Mesendoderm (in vitro differentiated cells): ENCODE measurements at regions not wholly inside any gene's neighbourhood (a gene's known extent, or its start where the extent isn't known, plus 50 kb on each side); places are given as distances from the start of the nearest gene placed in this dataset.
A peak's percentile ranks its signal among the peaks of the same experiment; 100 is the strongest.

Experiments used
- DNase-seq: peaks from one replicate; pipeline ENCODE4 v3.0.0; 2013
- H2AK5ac ChIP-seq: 2 replicates; pipeline ENCODE4 v1.6.1; 2013; ENCODE audit warnings: low read length, inconsistent platforms
- H2BK120ac ChIP-seq: 2 replicates; pipeline ENCODE4 v1.6.1; 2013; ENCODE audit warnings: low read depth, mild to moderate bottlenecking, low read length, moderate library complexity, mixed read lengths
- H2BK15ac ChIP-seq: replicated peaks from 2 replicates; pipeline ENCODE4 v1.6.1; 2013; ENCODE audit warnings: low read depth, mild to moderate bottlenecking, moderate library complexity
- H2BK5ac ChIP-seq: 2 replicates; pipeline ENCODE4 v1.6.1; 2013; ENCODE audit warnings: low read length, inconsistent platforms
- H3K18ac ChIP-seq: 2 replicates; pipeline ENCODE4 v1.6.1; 2013; ENCODE audit warnings: mild to moderate bottlenecking, low read length, mixed read lengths
- H3K23ac ChIP-seq: one replicate; pipeline ENCODE4 v1.6.1; 2013; ENCODE audit warnings: low read length
- H3K27ac ChIP-seq: 2 replicates; pipeline ENCODE4 v1.5.1; 2013; ENCODE audit warnings: low read depth, mild to moderate bottlenecking, inconsistent platforms, low read length, moderate library complexity
- H3K27me3 ChIP-seq: 2 replicates; pipeline ENCODE4 v1.6.1; 2013; ENCODE audit warnings: low read length, control low read depth, mild to moderate bottlenecking, inconsistent platforms; ENCODE audit not compliant: insufficient read depth, poor library complexity
- H3K36me3 ChIP-seq: 2 replicates; pipeline ENCODE4 v1.6.1; 2013; ENCODE audit warnings: low read length, inconsistent platforms; ENCODE audit not compliant: control insufficient read depth, insufficient read depth
- H3K4ac ChIP-seq: one replicate; pipeline ENCODE4 v1.6.1; 2013; ENCODE audit warnings: low read depth, mild to moderate bottlenecking, low read length, moderate library complexity
- H3K4me1 ChIP-seq: 2 replicates; pipeline ENCODE4 v1.6.1; 2013; ENCODE audit warnings: low read depth, low read length, inconsistent platforms; ENCODE audit not compliant: control insufficient read depth
- H3K4me2 ChIP-seq: 2 replicates; pipeline ENCODE4 v1.6.1; 2013; ENCODE audit warnings: low read length
- H3K4me3 ChIP-seq: 2 replicates; pipeline ENCODE4 v1.5.1; 2013; ENCODE audit warnings: mild to moderate bottlenecking, low read length
- H3K56ac ChIP-seq: one replicate; pipeline ENCODE4 v1.6.1; 2013; ENCODE audit warnings: low read length
- H3K79me1 ChIP-seq: 2 replicates; pipeline ENCODE4 v1.6.1; 2013; ENCODE audit warnings: low read length, inconsistent platforms
- H3K79me2 ChIP-seq: 2 replicates; pipeline ENCODE4 v1.6.1; 2013; ENCODE audit warnings: mild to moderate bottlenecking, low read length; ENCODE audit not compliant: control insufficient read depth, insufficient read depth
- H3K9ac ChIP-seq: 2 replicates; pipeline ENCODE4 v1.6.1; 2013; ENCODE audit warnings: low read length, inconsistent platforms
- H4K5ac ChIP-seq: one replicate; pipeline ENCODE4 v1.6.1; 2013; ENCODE audit warnings: low read length
- H4K8ac ChIP-seq: one replicate; pipeline ENCODE4 v1.6.1; 2013; ENCODE audit warnings: low read depth, mild to moderate bottlenecking, control low read depth, low read length, moderate library complexity
- WGBS: extraction: QIAGEN DNeasy Blood & Tissue Kit; methylation state at CpG from one replicate; pipeline ENCODE4 v1.1.7; 2013; ENCODE audit warnings: low lambda C conversion rate, missing lambda C conversion rate; ENCODE audit not compliant: insufficient coverage; ENCODE audit errors: extremely low coverage; 5-methylcytosine and 5-hydroxymethylcytosine counted together

GRCh38 chr9:120327322-120327721 lies 252.6 kb downstream of the CDK5RAP2 start:
- Histone ChIP-seq H3K56ac (no peak overlapping the region), H2BK5ac (no peak overlapping the region), H2AK5ac (no peak overlapping the region), H3K4me1 (no peaks in the 10 kb centered on the region), H3K18ac (no peak overlapping the region), H2BK120ac (no peak overlapping the region), H3K79me2 (no peaks in the 10 kb centered on the region), H2BK15ac (no peak overlapping the region), H3K36me3 (no peaks in the 10 kb centered on the region), H4K5ac (no peak overlapping the region), H3K27ac (no peak overlapping the region), H3K4ac (no peak overlapping the region), H3K79me1 (no peaks in the 10 kb centered on the region), H3K23ac (no peak overlapping the region), H3K27me3 (no peaks in the 10 kb centered on the region), H3K4me3 (no peak overlapping the region), H3K9ac (no peak overlapping the region), H4K8ac (no peak overlapping the region), H3K4me2 (no peak overlapping the region)
- no peak for DNase-seq
- no CpG with 5 or more reads among the region's 3 CpGs for WGBS

- Histone ChIP-seq H3K79me1 (no peaks in the 10 kb centered on the region), H2BK5ac (no peak overlapping the region), H3K4me3 (no peak overlapping the region), H3K9ac (no peak overlapping the region), H3K27ac (no peak overlapping the region), H3K18ac (no peak overlapping the region), H3K79me2 (no peaks in the 10 kb centered on the region), H3K23ac (no peak overlapping the region), H3K56ac (no peak overlapping the region), H2BK15ac (no peak overlapping the region), H3K4me1 (no peaks in the 10 kb centered on the region), H3K36me3 (no peaks in the 10 kb centered on the region), H3K4me2 (no peak overlapping the region), H2AK5ac (no peak overlapping the region), H4K5ac (no peak overlapping the region), H3K4ac (no peak overlapping the region), H4K8ac (no peak overlapping the region), H2BK120ac (no peak overlapping the region), H3K27me3 (no peaks in the 10 kb centered on the region)
- DNase-seq: no peak
- whole genome bisulfite sequencing: no CpG with 5 or more reads among the region's 4 CpGs
These were observed 253.8 kb downstream of the CDK5RAP2 start for GRCh38 chr9:120326049-120326693.

DNA sequence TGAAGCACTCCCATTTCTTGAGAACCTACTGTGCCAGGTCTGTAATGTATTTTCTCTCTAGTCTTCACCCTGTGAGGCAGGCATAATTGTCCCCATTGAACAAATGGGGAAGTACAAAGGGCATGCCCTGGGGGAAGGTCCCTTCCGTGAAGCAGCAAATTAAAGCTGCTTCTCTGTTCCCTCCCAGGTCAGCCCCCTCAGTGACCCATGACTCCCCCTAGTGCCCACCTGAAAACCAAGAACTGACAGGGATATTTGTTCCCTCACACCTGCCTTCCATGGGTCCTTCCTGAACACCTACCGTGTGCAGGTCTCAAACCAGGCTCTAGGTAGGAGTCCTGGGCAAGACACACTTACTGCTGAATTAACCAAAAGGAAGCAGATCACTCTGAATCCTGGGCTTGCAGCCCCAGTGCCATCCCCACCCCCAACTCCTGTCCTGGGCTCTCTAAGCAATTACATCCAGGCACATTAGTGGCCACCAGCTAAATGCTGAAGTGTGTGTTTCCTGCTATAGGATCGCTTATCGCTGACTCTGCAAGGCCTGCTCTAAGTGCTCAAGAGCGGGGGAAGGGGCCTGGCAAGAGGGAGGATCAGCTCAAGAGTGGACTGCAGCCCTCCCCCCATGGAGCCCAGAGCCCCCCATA lies 254.8 kb downstream of the CDK5RAP2 start:
- H3K18ac ChIP-seq: no peak overlapping the region
- H3K56ac ChIP-seq: no peak overlapping the region
- no peak overlapping the region for H2BK15ac ChIP-seq
- no peak overlapping the region for H4K5ac ChIP-seq
- DNase-seq: peak; percentile 72
- H3K27ac ChIP-seq: no peak overlapping the region
- H3K79me1 ChIP-seq: no peaks in the 10 kb centered on the region
- H3K27me3 ChIP-seq: no peaks in the 10 kb centered on the region
- WGBS: no CpG with 5 or more reads among the region's 5 CpGs
- H3K9ac ChIP-seq: no peak overlapping the region
- H3K4me1 ChIP-seq: no peaks in the 10 kb centered on the region
- H3K4ac ChIP-seq: no peak overlapping the region
- no peaks in the 10 kb centered on the region for H3K79me2 ChIP-seq
- H3K23ac ChIP-seq: no peak overlapping the region
- H2AK5ac ChIP-seq: no peak overlapping the region
- no peaks in the 10 kb centered on the region for H3K36me3 ChIP-seq
- no peak overlapping the region for H2BK120ac ChIP-seq
- H3K4me2 ChIP-seq: no peak overlapping the region
- H2BK5ac ChIP-seq: no peak overlapping the region
- no peak overlapping the region for H4K8ac ChIP-seq
- no peak overlapping the region for H3K4me3 ChIP-seq

DNA sequence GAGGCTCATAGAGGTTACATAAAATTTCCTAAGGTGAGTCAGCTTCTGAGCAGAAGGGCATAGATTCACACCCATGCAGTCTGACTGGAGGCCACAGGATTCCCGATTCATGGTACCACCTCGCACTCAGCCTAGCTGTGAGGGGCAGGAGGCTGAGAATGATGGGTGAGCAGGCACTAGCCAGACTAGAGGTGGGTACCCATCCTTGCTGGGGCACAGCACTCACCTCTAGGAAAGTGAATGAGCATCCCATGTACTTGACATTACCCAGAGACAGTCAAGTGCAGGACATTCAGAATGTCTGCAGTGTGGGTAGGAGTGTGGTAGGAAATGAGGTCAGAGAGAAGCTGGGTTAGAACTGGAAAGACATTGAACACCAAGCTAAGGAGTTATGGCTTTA lies 255.5 kb downstream of the CDK5RAP2 start:
- Histone ChIP-seq H3K27ac (no peak overlapping the region), H2AK5ac (no peak overlapping the region), H3K79me1 (no peaks in the 10 kb centered on the region), H3K4me2 (no peak overlapping the region), H3K79me2 (no peaks in the 10 kb centered on the region), H3K27me3 (no peaks in the 10 kb centered on the region), H3K4me3 (no peak overlapping the region), H3K36me3 (no peaks in the 10 kb centered on the region), H2BK5ac (no peak overlapping the region), H3K23ac (no peak overlapping the region), H3K4me1 (no peaks in the 10 kb centered on the region), H4K5ac (no peak overlapping the region), H3K9ac (no peak overlapping the region), H4K8ac (no peak overlapping the region), H3K18ac (no peak overlapping the region), H3K4ac (no peak overlapping the region), H2BK15ac (no peak overlapping the region), H2BK120ac (no peak overlapping the region), H3K56ac (no peak overlapping the region)
- no CpG with 5 or more reads among the region's 2 CpGs for WGBS
- DNase-seq: no peak

GRCh38 chr9:120323125-120323524 lies 256.8 kb downstream of the CDK5RAP2 start:
- Histone ChIP-seq H3K27me3 (no peaks in the 10 kb centered on the region), H3K4me3 (no peak overlapping the region), H3K36me3 (no peaks in the 10 kb centered on the region), H3K56ac (no peak overlapping the region), H3K79me2 (no peaks in the 10 kb centered on the region), H4K8ac (no peak overlapping the region), H2BK5ac (no peak overlapping the region), H4K5ac (no peak overlapping the region), H3K79me1 (no peaks in the 10 kb centered on the region), H3K18ac (no peak overlapping the region), H2AK5ac (no peak overlapping the region), H3K4ac (no peak overlapping the region), H2BK15ac (no peak overlapping the region), H3K27ac (no peak overlapping the region), H3K4me1 (no peaks in the 10 kb centered on the region), H3K9ac (no peak overlapping the region), H2BK120ac (no peak overlapping the region), H3K23ac (no peak overlapping the region), H3K4me2 (no peak overlapping the region)
- no peak for DNase-seq
- no CpG with 5 or more reads among the region's 1 CpG for WGBS

- Histone ChIP-seq H2BK5ac (no peak overlapping the region), H3K79me2 (no peaks in the 10 kb centered on the region), H4K5ac (no peak overlapping the region), H3K9ac (no peak overlapping the region), H3K56ac (no peak overlapping the region), H3K79me1 (no peaks in the 10 kb centered on the region), H3K36me3 (no peaks in the 10 kb centered on the region), H3K27me3 (no peaks in the 10 kb centered on the region), H3K4me3 (no peak overlapping the region), H3K18ac (no peak overlapping the region), H2AK5ac (no peak overlapping the region), H3K4me2 (no peak overlapping the region), H2BK120ac (no peak overlapping the region), H3K4me1 (no peaks in the 10 kb centered on the region), H3K4ac (no peak overlapping the region), H4K8ac (no peak overlapping the region), H3K23ac (no peak overlapping the region), H3K27ac (no peak overlapping the region), H2BK15ac (no peak overlapping the region)
- no peak for DNase-seq
- WGBS: no CpG with 5 or more reads among the region's 3 CpGs
These were observed 260.5 kb downstream of the CDK5RAP2 start for GRCh38 chr9:120319452-120319851.
